ENCODE measurements at regions not wholly inside any gene's neighbourhood (a gene's known extent, or its start where the extent isn't known, plus 50 kb on each side); places are given as distances from the start of the nearest gene placed in this dataset.

DNA sequence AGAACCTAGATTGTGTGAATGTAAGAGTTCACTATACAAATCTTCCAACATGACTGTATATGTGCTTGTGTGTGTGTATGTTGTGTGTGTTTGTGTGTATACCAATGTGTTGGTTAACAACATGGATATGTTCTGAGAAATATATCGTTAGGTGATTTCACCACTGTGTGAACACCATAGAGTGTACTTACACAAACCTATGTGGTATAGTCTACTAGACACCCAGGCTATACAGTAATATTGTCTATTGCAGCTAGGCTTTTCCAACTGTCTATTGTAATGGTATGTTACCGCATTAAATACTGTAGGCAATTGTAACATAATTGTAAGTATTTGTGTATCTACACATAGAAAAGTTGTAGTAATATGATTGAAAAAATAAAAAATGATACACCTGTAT is 959.2 kb upstream of the SEMA6A start:
- no peak for TF ChIP-seq SUZ12 (IDR thresholded peaks at IDR 0.05; ENCODE audit: extremely low read depth, insufficient read depth, insufficient read length)
- no peak for TF ChIP-seq ZNF274 (IDR thresholded peaks at IDR 0.05; ENCODE audit: low read depth, low read length)

Data from NT2/D1 (cell line).